Putamen (tissue), 1 donor: ENCODE measurements at regions not wholly inside any gene's neighbourhood (a gene's known extent, or its start where the extent isn't known, plus 50 kb on each side); places are given as distances from the start of the nearest gene placed in this dataset.
A peak's percentile ranks its signal among the peaks of the same experiment; 100 is the strongest.

Source experiments
- DNase-seq: peaks from one replicate; pipeline ENCODE4 v3.0.0-alpha.2; 2016; ENCODE audit warnings: low spot score

DNA sequence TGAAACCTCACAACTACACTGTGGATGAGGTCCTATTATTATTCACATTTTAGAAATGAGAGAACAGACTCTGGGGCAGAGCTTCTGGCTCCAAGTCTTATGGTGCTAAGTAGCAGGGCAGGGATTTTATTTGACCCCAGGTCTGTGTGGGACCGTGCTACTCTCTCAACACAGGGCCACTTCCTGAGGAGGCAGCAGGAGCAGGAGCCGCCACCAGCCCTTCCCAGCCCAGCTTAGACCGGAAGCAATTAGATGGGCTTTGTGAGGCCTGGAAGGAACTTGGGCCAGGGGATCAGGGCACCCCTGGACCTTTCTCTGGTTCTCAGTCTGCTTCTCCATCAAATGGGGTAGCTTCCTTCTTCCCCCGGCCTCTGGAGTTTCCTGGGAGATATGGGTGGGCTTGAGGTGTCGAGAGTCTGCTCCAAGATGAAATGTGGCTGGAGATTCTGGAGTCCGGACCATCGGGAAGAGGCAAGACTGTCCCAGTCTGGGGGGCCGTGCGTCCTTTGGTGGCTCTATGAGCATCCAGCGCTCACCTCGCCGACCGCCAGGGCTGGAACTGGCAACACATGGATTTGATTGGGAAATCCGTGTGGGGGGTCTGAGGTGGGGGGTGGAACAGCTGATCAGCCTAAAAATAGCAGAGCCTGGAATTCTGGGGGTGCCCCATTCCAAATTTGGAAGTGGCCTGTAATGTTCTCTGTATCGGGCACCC is 136.8 kb downstream of the FOXD2 start:
- no peak for DNase-seq

DNA sequence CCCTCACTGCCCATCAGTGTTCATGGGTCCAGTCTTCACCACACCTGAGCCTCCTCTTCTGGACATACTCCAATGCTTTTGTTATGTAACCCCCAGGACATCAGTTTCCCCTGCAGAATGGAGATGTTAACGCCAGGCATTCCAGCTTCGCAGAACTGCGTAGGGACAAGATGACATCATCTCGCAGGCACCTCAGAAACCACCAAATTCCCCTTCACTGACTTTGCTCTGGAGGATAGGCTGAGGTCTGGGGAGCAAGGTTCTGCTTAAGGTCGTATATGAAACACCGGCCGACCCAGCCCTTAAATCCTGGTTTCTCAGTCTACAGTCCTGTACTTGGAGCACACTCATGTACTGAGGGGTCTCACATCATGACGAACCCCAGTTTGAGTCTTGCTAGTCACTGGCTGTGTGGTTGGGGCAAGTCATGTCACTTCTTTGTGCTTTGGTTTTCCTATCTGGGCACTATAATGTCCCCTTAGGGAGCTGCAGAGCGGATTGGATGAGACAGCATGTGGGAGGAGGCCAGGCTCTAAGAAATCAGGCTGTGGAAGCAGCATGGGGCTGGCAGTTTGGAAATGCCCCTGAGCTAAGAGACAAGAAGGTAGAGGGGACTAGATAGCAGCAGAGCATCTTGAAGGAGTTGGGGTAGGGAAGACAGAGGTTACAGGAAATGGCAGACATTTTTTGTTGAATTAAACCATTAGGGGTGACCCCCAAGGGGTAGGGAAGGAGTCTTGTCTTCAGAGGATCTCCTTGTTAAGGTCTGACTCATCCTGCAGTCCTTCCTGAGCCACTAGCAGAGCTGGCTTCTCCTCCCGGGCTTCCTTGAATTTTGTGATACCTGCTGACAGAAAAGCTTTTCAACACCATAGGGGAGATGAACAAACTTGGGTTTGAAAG is 138.3 kb downstream of the FOXD2 start:
- no peak for DNase-seq

DNA sequence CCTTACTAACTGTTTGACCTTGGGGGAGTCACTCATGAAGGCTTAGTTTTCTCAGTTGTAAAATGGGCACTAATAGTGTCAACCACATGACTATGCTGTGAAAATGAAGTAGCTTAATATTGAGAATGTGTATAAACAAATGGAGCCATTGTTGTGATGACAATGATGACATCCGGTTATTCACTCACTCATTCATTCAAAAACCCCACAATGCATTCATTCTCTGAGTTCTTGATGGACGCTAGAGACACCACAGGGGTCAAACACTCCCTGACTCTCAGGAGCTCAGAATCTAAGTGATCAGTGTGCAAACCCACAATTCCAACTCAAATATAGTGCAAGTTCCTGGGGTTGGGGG is 138.9 kb downstream of the FOXD2 start:
- DNase-seq = no peak

DNA sequence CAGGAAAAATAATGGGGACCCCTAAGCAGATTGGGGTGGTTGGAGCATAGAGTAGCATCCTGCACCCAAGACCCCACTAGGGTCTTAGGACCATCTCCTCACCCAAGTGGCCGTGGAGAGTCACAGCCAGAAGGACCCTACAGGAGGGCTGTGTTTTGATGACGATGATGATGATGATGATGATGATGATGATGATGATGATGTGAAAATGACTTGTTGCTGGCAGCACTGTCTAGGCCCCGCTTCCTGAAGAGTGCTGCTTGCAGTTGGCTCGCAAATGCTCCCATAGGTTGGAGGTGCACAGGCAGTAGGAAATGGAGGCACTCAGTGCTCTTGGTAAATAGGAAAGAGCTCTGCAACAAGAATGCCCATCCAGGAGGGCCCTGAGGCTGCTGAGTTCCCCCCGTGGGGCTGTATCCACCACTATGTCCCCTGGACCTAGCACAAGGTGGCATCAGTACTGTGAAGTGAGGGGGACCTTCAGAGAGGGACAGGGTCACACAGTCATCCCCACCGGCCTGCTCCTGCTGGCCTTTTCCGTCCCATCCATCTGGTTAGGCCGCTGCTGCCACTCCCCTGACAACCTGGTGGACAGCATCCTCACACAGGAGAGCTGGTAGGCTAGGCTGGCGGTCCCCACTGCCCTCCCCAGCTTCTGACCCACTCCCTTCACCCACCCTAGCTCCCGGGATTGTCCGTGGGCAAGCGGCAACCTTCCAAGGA is 139.6 kb downstream of the FOXD2 start:
- no peak for DNase-seq

DNA sequence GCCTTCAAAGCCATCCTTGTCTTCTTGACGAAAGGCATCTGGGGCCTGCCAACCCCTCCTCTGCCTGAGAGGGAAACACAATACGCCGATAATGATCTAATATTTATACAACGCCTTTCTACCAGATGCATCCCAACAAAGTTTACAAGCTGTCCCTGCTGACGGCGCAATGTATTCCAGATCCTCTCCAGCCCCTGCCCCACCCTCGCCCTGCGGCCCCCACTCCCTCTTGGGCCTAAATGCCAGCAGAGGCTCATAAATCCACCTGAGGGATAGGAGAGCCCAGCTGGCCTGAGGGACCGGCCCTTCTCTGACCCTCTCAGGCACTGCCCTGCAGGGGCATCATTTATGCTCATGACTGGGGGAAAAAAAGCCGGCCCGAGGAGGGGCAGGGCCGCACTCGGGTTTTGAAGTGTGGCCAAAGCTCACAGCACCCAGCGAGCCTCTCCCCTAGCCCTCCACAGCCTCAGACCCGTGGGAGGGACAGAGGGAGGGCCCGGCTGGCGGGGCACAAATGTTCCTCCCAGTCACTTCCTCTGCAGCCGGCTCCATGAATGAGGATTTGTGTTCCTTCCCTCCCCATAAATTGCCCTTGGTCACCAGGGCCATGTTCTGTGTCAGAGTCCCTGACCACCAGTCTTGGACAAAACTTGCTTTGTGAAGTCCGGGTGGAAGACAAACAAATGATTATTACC is 140.3 kb downstream of the FOXD2 start:
- peak; percentile 51 for DNase-seq

DNA sequence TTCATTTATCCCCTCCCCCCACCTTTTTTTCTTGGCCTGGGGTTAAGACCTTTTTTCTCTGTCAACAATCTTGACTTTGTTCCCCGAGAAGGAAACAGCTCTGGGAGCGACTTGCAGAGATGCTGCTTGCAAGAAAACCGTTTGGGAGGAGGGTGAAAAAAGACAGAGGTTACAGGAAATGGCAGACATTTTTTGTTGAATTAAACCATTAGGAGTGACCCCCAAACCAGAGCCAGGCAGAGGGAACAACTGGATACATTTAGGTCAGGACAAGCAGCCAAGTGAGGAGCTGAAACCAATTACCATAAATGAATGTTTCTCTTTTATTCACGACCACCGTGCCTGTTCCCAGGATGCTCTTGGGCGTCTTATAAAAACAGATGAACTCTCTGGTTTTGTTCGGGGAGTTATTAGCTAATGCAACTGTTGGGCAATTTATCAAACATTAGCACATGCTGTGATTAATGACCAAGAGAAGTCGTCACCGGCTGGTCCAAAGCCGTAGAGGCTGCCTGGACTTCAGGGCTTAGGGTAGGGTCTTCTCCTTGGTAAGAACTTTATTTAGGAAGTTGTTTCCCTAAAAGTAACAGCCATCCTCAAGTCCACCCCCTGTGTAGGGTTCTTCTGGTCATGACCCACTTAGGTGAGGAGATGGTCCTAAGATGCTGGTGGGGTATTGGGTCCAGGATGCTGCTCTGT is 141.0 kb downstream of the FOXD2 start:
- DNase-seq = no peak

DNA sequence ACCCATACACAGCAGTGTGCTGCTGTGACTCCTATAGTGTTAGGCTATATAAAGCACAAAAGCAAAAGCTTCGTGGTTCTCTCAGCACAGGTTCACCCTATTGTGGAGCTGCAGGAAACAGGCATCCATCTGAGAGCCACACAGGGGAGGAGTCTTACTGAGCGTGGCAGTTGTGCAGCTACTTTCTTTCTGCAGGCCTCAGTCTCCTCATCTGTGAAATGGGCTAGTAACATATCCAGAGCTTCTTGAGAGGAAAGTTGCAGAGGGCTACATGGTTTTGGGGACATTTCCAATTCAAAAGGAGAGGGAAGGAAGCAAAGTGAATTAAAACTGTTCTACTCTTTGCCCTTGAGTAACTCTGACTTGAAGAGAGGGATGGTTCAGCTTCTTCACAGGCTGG is 142.0 kb downstream of the FOXD2 start:
- DNase-seq = no peak

DNA sequence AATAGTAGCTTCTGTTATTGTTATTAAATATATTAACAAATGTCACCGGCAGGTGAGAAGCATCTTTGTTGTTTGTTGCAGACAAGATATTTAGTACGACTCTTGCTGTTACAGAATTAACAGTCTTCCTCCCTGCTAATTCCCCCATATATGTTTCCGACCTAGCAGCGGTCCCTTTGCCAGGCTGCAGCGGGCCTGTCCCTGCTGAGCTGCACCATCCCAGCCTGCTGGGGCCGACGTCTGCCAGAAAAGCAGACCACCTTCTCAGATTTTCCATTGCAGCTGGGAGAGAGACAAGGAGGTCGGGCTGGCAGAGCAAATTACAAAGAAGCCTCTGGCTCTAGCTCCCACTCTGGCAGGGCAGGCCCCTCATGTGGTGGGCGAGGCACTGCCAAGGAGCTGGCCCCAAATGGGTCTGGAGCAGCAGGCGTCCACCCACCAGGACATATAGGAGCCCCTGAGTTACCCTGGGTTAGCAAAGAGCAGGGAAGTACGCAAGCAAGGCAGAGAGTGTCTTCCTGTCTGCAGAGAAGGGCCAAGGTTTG is 142.7 kb downstream of the FOXD2 start:
- DNase-seq = no peak

DNA sequence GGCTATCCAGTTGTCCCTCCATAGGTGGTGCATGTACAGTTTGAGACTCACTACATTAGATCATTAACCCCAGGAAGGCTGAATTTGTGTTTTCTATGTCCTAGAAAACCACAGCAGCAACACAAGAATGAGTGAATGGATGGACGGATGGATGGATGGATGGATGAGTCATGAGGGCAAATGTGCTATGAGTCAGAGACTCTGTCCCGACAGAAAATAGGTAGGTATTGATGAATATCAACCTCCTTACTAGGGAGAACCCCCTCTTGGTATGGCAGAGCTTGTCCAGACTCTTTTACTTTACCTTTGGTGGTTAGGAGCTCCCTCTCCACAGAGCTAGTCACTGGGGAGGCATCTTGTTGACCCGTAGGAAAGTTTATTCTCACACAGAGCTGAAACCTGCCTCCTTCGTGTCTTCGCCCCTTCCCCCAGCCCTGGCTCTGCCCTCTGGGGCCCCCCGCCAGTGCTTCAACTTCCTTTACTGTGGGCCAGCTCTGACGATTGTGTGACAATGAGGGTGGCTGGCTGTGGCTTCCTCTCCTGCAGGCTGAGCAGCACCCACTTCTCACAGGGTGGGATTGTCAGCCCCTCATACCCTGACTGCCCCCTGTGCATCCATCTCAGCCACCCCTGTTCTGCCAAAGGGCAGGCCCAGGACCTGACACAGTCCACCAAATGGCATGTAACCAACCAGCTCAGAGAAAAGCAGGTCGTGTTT is 145.2 kb downstream of the FOXD2 start:
- no peak for DNase-seq

DNA sequence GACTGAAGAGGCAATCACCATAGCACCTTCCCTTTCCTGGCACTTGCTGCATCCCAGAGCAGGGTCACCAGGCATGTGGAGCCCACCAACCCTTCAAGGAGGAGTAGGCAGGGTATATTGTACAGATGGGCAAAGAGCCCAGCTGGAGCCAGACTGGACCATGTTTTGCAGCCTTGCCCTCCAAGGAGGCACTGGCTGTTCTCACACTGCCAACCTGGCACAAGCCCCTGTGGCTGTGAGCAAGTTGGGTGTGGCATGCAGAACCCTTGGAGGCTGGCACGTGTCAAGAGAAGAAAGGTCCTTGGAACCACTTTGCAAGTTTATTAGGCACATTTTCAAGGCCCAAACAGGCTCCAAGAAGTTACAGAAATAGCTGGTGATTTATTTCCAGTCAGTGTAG is 146.4 kb downstream of the FOXD2 start:
- no peak for DNase-seq

DNA sequence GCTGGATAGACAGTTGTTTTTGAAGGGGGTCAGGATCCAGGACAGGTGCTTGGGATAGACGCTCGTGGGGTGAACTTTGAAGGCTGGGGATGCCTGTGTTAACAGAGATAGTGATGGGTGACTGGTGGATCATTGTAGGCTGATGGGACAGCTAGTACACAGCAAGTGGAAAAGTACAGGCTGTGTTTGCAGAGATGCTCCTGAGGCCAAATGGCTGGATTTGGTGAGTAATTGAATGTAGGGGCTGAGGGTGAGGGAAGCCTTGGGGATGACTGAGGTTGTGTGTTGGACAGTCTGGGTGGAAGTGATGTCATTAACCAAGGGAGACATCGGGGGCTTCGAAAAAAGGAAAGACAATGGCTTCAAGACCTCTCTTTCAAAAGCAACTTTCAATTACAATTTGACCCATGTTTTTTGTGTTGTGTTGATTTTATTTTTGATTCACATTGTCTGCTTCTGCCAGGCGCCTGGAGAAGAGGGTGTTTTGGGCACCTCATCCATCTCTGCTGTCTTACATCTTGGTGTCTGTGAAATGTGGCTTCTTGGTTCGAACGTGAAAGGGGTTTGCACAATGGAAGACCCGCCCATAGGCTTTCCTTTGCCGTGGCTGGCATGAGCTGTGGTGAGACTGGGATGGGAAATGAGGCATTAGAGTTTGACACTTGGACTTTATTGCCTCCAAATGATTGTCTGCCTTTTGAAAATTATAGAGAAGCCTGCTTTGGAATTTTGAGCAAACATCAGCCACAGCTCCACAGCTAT is 147.5 kb downstream of the FOXD2 start:
- DNase-seq = no peak

DNA sequence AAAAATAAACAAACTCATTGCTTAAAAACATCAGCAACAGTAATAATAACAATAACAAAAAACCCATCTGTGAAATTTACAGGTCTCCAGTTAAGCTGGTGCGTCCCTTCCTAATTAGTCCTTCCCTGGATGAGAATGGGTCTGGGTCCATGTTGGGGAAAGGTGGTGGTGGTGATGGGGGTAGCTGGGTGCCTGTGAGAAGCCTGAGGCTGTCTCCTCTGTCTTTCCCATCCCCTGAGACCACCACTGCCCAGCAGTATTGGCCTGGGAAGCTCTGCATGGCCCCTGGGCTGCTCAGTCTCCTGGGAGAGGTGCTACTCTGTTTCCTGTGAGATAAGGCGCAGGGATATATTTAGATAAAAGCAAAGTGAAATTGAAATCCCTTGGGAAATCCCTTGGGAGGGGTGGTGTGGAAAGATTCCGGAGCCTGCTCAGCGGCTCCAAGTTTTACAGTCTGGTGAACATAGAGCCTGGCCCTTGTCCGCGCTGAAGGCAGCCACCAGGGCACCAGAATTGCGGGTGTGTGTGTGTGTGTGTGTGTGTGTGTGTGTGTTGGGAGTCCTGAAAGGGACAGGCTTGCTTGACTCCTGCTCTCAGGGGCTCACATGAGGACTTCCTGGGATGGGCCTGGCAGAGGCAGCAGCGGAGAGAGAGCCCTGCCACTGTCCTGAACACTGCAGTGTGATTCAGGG is 150.2 kb downstream of the FOXD2 start:
- no peak for DNase-seq

DNA sequence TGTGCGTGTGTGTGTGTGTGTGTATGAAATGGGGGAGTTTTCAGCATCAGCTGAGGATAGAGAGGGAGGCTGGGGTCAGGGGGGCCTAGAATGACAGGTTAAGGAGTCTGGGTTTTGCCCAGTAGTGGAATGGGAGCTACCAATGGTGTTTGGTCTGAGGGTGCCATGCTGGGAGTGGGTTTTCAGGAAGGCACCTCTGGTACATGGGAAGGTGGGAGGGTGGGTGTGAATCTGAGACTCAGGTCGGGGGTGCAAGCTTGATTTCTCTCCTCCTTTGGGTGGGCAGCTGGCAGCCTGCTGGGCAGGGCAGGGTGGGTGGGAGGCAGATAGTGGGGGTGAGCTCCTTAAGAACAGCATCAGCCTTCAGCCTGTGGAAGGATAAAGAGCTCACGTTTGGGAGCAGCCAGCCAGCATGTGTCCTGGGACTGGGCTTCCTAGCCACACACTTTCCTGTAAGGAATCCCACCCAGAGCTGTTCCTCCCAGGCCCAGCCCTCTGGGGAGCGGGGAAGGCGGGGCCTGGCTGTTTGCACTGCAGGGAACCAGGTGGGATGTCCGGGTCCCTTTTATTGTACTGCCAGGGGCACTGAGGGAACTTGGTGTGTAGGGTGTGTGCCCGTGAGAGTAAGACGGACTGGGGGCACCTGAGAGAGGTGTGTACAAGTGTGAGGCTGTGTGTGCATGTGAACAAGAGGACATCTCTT is 152.8 kb downstream of the FOXD2 start:
- DNase-seq = no peak

DNA sequence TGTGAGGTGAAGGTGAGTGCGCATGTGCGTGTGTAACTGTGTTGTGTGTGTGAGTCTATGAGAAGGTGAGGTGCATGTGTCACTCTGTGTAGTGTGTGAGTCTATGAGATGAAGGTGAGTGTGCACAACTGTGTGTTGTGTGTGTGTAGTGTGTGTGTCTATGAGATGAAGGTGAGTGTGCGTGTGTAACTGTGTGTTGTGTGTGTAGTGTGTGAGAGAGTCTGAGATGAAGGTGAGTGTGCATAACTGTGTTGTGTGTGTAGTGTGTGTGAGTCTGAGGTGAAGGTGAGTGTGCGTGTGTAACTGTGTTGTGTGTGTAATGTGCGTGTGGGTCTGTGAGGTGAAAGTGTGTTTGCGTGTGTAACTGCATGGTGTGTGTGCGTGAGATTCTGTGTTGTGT is 154.0 kb downstream of the FOXD2 start:
- DNase-seq = no peak

DNA sequence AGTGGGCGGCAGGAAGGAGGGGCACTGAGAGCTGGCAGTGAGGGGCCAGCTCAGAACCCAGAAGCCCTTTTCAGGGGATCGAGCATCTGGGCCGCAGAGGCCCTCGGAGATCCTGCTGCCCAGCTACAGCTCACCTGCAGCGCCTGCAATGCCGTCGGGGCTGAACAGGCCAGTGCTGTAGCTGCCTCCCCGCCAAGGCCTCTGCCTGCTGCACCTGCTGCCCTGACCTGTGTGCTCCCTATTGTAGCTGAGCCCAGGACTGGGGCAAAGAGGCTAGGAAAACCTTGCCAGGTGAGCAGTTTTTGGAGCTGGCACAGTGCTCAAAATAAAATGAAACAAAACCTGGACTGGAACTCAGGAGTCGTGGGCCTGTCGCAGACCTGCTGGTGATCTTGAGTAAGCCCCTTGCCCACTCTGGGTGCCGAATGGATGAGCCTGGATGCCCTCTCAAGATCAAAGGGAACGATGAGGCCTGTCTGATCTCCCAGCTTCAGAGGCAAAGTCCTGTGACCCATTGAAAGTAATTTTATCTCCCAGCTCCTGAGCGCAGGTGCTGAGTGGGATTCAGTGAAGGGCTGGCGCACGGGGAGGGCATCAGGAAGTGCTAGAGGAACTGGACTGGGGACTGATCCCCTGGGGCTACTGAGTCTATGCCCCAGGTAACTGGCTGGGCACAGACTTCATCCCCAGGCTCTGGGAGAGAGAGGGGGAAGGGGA is 154.6 kb downstream of the FOXD2 start:
- no peak for DNase-seq

DNA sequence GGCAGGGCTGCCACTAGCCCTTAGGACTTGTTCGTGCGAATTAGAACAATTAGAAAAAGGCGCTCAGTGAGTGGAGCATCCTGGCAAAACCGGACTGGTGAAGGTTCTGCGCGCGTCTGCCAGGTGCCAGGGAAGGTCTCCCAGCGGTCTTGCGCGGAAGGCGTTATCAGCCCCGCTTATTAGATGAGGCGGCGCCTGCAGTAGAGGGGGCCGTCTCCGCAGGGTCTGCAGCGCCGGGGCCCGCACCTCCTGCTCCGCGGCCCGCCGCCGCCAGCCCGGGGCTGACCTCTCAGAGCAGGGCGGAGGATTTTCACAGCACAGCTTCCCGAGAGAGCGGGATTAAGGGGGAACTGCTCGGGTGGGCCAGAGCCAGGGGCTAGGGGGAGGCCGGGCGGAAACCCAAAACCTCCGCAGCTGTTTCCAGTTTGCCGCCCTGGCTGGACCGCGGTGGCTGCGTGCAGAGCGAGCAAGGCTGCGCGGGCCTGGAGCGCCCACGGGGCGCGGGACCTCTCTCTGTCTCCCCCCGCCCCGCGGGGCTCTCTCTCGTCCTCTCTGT is 155.2 kb downstream of the FOXD2 start:
- DNase-seq = no peak

DNA sequence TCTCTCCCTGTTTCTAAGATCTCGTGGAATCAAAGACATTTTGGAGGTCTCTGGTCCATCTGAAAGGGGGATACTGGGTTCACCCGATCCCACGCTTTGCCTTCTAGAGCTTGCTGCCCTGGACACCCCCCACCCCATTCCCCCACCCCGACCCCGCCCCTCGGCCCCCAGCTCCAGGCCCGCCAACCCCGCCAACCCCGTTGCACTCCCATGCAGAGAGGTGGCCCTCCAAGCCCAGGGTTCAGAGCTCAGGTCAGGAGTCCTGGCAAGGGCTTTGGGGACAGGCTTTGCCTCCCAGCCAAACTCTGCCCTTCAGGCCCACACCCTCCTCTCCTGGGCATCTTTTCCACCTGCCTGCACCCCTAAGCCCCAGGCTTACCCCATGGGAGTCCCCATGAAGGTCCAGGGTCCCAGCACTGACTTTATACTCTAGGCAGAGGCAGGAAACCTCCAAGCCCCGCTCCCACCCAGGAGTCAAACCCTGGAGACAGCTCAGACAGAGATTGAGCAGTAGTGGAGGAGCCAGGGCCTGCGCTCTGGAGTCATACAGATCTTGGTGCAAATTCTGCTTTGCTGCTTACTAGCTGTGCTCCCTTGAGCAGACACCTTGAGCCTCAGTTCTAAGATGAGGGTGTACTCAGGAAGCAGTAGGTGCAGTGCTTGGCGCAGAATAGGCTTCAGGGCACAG is 155.9 kb downstream of the FOXD2 start:
- DNase-seq = no peak
